H1 (cell line): ENCODE measurements at regions not wholly inside any gene's neighbourhood (a gene's known extent, or its start where the extent isn't known, plus 50 kb on each side); places are given as distances from the start of the nearest gene placed in this dataset.

Experiments used
- CTCF ChIA-PET: fragments of 300-600 bp; sonication (Branson Sonifier 250); formaldehyde crosslinking; loops from one replicate; lab custom pipeline; 2021; ENCODE audit not compliant: partially characterized antibody; lab: Charles Lee
- POLR2A ChIA-PET: fragments of 300-600 bp; sonication (Branson Sonifier 250); formaldehyde crosslinking; loops from one replicate; lab custom pipeline; 2021; ENCODE audit warnings: inconsistent platforms; ENCODE audit not compliant: partially characterized antibody; lab: Charles Lee
- DNase-seq, 2 experiments: peaks; one replicate each; pipeline versions ENCODE4 v3.0.0 to v3.0.0-alpha.2; 2010 to 2022; ENCODE audit warnings: low spot score in 2 of 2, low read depth in 1 of 2, mixed read lengths in 1 of 2
- FAIRE-seq: peaks from 2 replicates; lab custom pipeline; 2011; peaks lifted over from hg19 to GRCh38; lab: Jason Lieb, UNC
- H2AFZ ChIP-seq: 2 replicates; pipeline ENCODE4 v1.8.1; 2012; ENCODE audit warnings: low read length, inconsistent platforms
- H2AK5ac ChIP-seq: 2 replicates; pipeline ENCODE4 v1.6.1; 2013; ENCODE audit warnings: low read depth, low read length
- H2BK120ac ChIP-seq: replicated peaks from 2 replicates; pipeline ENCODE3; 2013; ENCODE audit warnings: low read depth, low read length, inconsistent platforms
- H2BK12ac ChIP-seq: 2 replicates; pipeline ENCODE4 v1.6.1; 2013; ENCODE audit warnings: low read depth, low read length
- H2BK15ac ChIP-seq: 2 replicates; pipeline ENCODE4 v1.6.1; 2013; ENCODE audit warnings: low read length
- H2BK20ac ChIP-seq: 2 replicates; pipeline ENCODE4 v1.6.1; 2013; ENCODE audit warnings: low read length
- H2BK5ac ChIP-seq: 2 replicates; pipeline ENCODE4 v1.6.1; 2013; ENCODE audit warnings: low read depth, low read length
- H3K14ac ChIP-seq: 2 replicates; pipeline ENCODE4 v1.6.1; 2013; ENCODE audit warnings: inconsistent platforms; ENCODE audit not compliant: insufficient read length
- H3K18ac ChIP-seq: 2 replicates; pipeline ENCODE4 v1.6.1; 2013; ENCODE audit warnings: low read length; ENCODE audit errors: extremely low read depth
- H3K23ac ChIP-seq: 2 replicates; pipeline ENCODE4 v1.6.1; 2013; ENCODE audit warnings: inconsistent platforms; ENCODE audit not compliant: insufficient read length
- H3K23me2 ChIP-seq: 2 replicates; pipeline ENCODE4 v1.6.1; 2013; ENCODE audit warnings: low read depth, low read length
- H3K27ac ChIP-seq: 2 replicates; pipeline ENCODE4 v1.6.1; 2011; ENCODE audit warnings: low read depth, low read length, inconsistent platforms
- H3K27me3 ChIP-seq, 4 experiments: replicated peaks in 1 of 4; 1 replicate in 1 of 4; 2 replicates in 3 of 4; pipeline versions ENCODE4 v1.6.1 to v1.8.1; 2011 to 2013; ENCODE audit warnings: low read length in 3 of 4, mild to moderate bottlenecking in 3 of 4, inconsistent platforms in 2 of 4, mixed read lengths in 2 of 4, moderate library complexity in 1 of 4; ENCODE audit not compliant: control insufficient read depth in 3 of 4, insufficient read depth in 3 of 4; ENCODE audit errors: extremely low read depth in 1 of 4
- H3K36me3 ChIP-seq, 4 experiments: 2 replicates each; pipeline versions ENCODE4 v1.6.1 to v1.8.1; 2011 to 2013; ENCODE audit warnings: mild to moderate bottlenecking in 4 of 4, low read length in 3 of 4, moderate library complexity in 2 of 4, control low read depth in 1 of 4, inconsistent platforms in 1 of 4; ENCODE audit not compliant: insufficient read depth in 4 of 4, control insufficient read depth in 2 of 4
- H3K4ac ChIP-seq: replicated peaks from 2 replicates; pipeline ENCODE3; 2013; ENCODE audit warnings: low read length, low read depth, mixed read lengths, inconsistent platforms; ENCODE audit not compliant: insufficient read length
- H3K4me1 ChIP-seq, 4 experiments: replicated peaks in 1 of 4; 1 replicate in 1 of 4; 2 replicates in 3 of 4; pipeline versions ENCODE4 v1.6.1 to v1.8.1; 2011 to 2013; ENCODE audit warnings: low read length in 3 of 4, inconsistent platforms in 2 of 4, mixed read lengths in 1 of 4; ENCODE audit not compliant: insufficient read depth in 4 of 4, control insufficient read depth in 3 of 4
- H3K4me2 ChIP-seq, 2 experiments: 2 replicates each; pipeline versions ENCODE4 v1.6.1 to v1.8.1; 2011 to 2013; ENCODE audit warnings: low read depth in 2 of 2, low read length in 2 of 2, control low read depth in 1 of 2, inconsistent platforms in 1 of 2, mild to moderate bottlenecking in 1 of 2; ENCODE audit not compliant: insufficient read depth in 1 of 2
- H3K4me3 ChIP-seq, 4 experiments: fragments of 200-600, 300-600 bp in 1 of 4; sonication (generic), shearing (Covaris generic), sonication (Bioruptor Twin) in 1 of 4; 2 replicates each; pipeline versions ENCODE4 v1.5.1 to v1.8.1; 2011 to 2016; ENCODE audit warnings: low read length in 4 of 4, low read depth in 3 of 4, control low read depth in 2 of 4, inconsistent platforms in 2 of 4, mild to moderate bottlenecking in 2 of 4, mixed read lengths in 1 of 4, moderate library complexity in 1 of 4; ENCODE audit not compliant: insufficient read depth in 2 of 4; ENCODE audit errors: extremely low read depth in 1 of 4
- H3K56ac ChIP-seq: replicated peaks from 2 replicates; pipeline ENCODE3; 2013; ENCODE audit warnings: low read depth, mild to moderate bottlenecking, mixed read lengths, low read length, inconsistent platforms; ENCODE audit not compliant: insufficient read length
- H3K79me1 ChIP-seq: 2 replicates; pipeline ENCODE4 v1.6.1; 2013; ENCODE audit warnings: low read depth, low read length, control low read depth
- H3K79me2 ChIP-seq, 2 experiments: 2 replicates each; pipeline versions ENCODE4 v1.6.1 to v1.8.1; 2012 to 2013; ENCODE audit warnings: low read length in 2 of 2, mild to moderate bottlenecking in 2 of 2, inconsistent platforms in 1 of 2; ENCODE audit not compliant: insufficient read depth in 2 of 2, control insufficient read depth in 1 of 2
- H3K9ac ChIP-seq, 4 experiments: replicated peaks in 1 of 4; 1 replicate in 1 of 4; 2 replicates in 3 of 4; pipeline versions ENCODE4 v1.6.1 to v1.8.1; 2011 to 2013; ENCODE audit warnings: low read depth in 3 of 4, low read length in 3 of 4, control low read depth in 2 of 4, mild to moderate bottlenecking in 2 of 4, moderate library complexity in 2 of 4, inconsistent platforms in 1 of 4; ENCODE audit errors: extremely low read depth in 1 of 4
- H3K9me3 ChIP-seq, 2 experiments: 2 replicates each; pipeline versions ENCODE4 v1.6.1 to v1.8.1; 2012 to 2013; ENCODE audit warnings: mild to moderate bottlenecking in 2 of 2, moderate library complexity in 2 of 2, control low read depth in 1 of 2, inconsistent platforms in 1 of 2, low read depth in 1 of 2, low read length in 1 of 2, mixed read lengths in 1 of 2; ENCODE audit not compliant: insufficient read depth in 2 of 2
- H4K20me1 ChIP-seq, 2 experiments: replicated peaks in 1 of 2; 2 replicates each; pipeline versions ENCODE3 to v1.8.1; 2011 to 2013; ENCODE audit warnings: inconsistent platforms in 2 of 2, low read length in 2 of 2, mild to moderate bottlenecking in 1 of 2; ENCODE audit not compliant: insufficient read depth in 2 of 2, control insufficient read depth in 1 of 2
- H4K5ac ChIP-seq: 2 replicates; pipeline ENCODE4 v1.6.1; 2013; ENCODE audit warnings: low read length, low read depth, mixed read lengths, inconsistent platforms; ENCODE audit not compliant: insufficient read length
- H4K8ac ChIP-seq: 2 replicates; pipeline ENCODE4 v1.8.0; 2013; ENCODE audit warnings: mild to moderate bottlenecking, moderate library complexity, low read length, inconsistent platforms; ENCODE audit not compliant: insufficient read depth; ENCODE audit errors: extremely low read depth
- H4K91ac ChIP-seq: replicated peaks from 2 replicates; pipeline ENCODE3; 2013; ENCODE audit warnings: low read length, mixed read lengths, inconsistent platforms; ENCODE audit not compliant: insufficient read length
- ASH2L ChIP-seq: fragments of 200-600, 300-600 bp; sonication (generic); IDR thresholded peaks from one replicate; pipeline ENCODE4 v1.7.1; 2017; ENCODE audit warnings: low read length
- BACH1 ChIP-seq: IDR thresholded peaks from 2 replicates; pipeline ENCODE4 v1.6.1; 2012; ENCODE audit warnings: low read length, improper control_type of control experiment
- BCL11A ChIP-seq, 2 experiments: IDR thresholded peaks; one replicate each; pipeline ENCODE4 v1.6.1; 2011; ENCODE audit warnings: low read depth in 2 of 2, low read length in 2 of 2, mild to moderate bottlenecking in 2 of 2
- CHD2 ChIP-seq: IDR thresholded peaks from 2 replicates; pipeline ENCODE4 v1.6.1; 2012; ENCODE audit warnings: low read length, improper control_type of control experiment
- FOSL1 ChIP-seq: IDR thresholded peaks from 2 replicates; pipeline ENCODE4 v1.6.1; 2011; ENCODE audit warnings: mild to moderate bottlenecking, low read depth, low read length, moderate library complexity; ENCODE audit not compliant: insufficient read depth
- KDM5A ChIP-seq: fragments of 200-600 bp; IDR thresholded peaks from 2 replicates; pipeline ENCODE4 v1.7.1; 2012; ENCODE audit warnings: mild to moderate bottlenecking, low read length, inconsistent platforms, mixed read lengths
- MAFK ChIP-seq: IDR thresholded peaks from 2 replicates; pipeline ENCODE4 v1.6.1; 2012; ENCODE audit warnings: low read depth, mild to moderate bottlenecking, improper control_type of control experiment, low read length
- NANOG ChIP-seq: IDR thresholded peaks from 2 replicates; pipeline ENCODE4 v1.6.1; 2011; ENCODE audit warnings: low read length, low read depth, mild to moderate bottlenecking, inconsistent platforms; ENCODE audit not compliant: insufficient read depth, poor library complexity, severe bottlenecking
- RAD21 ChIP-seq, 2 experiments: IDR thresholded peaks in 1 of 2; conservative IDR thresholded peaks in 1 of 2; 2 replicates each; pipeline ENCODE4 v1.6.1; 2011; ENCODE audit warnings: low read depth in 2 of 2, low read length in 2 of 2, improper control_type of control experiment in 1 of 2, inconsistent platforms in 1 of 2, mild to moderate bottlenecking in 1 of 2, moderate library complexity in 1 of 2
- SIX5 ChIP-seq: IDR thresholded peaks from 2 replicates; pipeline ENCODE4 v1.6.1; 2011; ENCODE audit warnings: mild to moderate bottlenecking, low read depth, low read length
- YY1 ChIP-seq: IDR thresholded peaks from 2 replicates; pipeline ENCODE4 v1.6.1; 2011; ENCODE audit warnings: low read depth, mild to moderate bottlenecking, low read length
- WGBS, 2 experiments: shearing (Covaris generic) in 1 of 2; methylation state at CpG; one replicate each; pipeline versions ENCODE4 v1.1.6 to v1.1.7; 2013 to 2015; ENCODE audit warnings: low lambda C conversion rate in 2 of 2, mixed read lengths in 2 of 2, inconsistent platforms in 1 of 2, low coverage in 1 of 2, missing lambda C conversion rate in 1 of 2; ENCODE audit not compliant: insufficient replicate concordance in 2 of 2, insufficient coverage in 1 of 2, insufficient read length in 1 of 2; ENCODE audit errors: extremely low coverage in 1 of 2, missing lambda C conversion rate in 1 of 2; 5-methylcytosine and 5-hydroxymethylcytosine counted together
- TF ChIP-seq, protein P1 (sequence below): IDR thresholded peaks from 2 replicates; pipeline ENCODE4 v1.6.1; 2012; ENCODE audit warnings: inconsistent platforms
- TF ChIP-seq, protein P2 (sequence below): IDR thresholded peaks from 2 replicates; pipeline ENCODE4 v1.6.1; 2012; ENCODE audit warnings: inconsistent platforms

DNA sequence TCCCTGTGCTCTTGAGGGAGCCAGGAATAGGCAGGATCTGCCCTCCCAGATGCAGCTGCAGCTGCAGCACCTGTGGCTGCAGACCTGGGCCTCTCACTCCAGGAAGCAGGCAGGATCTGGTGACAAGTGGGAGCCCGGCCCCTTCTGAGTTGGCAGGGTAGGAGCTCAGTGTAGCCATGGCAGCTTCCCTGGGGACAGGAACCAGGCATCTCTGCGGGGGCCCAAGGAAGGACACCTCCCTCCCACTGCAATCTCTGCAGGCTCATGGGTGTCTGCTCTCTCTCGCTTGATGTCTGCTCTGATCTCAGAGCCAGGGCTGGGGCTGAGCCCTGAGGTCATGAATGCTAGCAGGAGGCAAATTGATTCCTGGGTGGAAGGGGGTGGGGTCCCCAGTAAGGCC lies 592.5 kb upstream of the CA10 start:
- H3K4ac ChIP-seq: no peak overlapping the region
- no peak overlapping the region for H3K4me2 ChIP-seq
- 87% methylated on average over 3 of the region's 3 CpGs; no CpG with 5 or more reads in 1 of the 2 experiments for WGBS, 2 experiments
- H2AFZ ChIP-seq: peak overlapping the region; percentile 79
- H3K14ac ChIP-seq: no peak overlapping the region
- no peak overlapping the region for H3K23ac ChIP-seq
- ChIA-PET CTCF (no interaction called here), POLR2A (no interaction called here)
- H3K79me1 ChIP-seq: no peaks in the 10 kb centered on the region
- H3K36me3 ChIP-seq: no peaks in the 10 kb centered on the region
- H2BK15ac ChIP-seq: no peak overlapping the region
- no peak overlapping the region for H4K5ac ChIP-seq
- H2BK12ac ChIP-seq: no peak overlapping the region
- H3K9ac ChIP-seq: no peak overlapping the region
- no peak overlapping the region for H2BK20ac ChIP-seq
- H3K27me3 ChIP-seq: no peaks in the 10 kb centered on the region
- H2AK5ac ChIP-seq: no peak overlapping the region
- FAIRE-seq (no peak), DNase-seq (no peak)
- H3K4me3 ChIP-seq: no peak overlapping the region
- no peaks in the 10 kb centered on the region for H4K20me1 ChIP-seq
- H2BK5ac ChIP-seq: no peak overlapping the region
- H3K23me2 ChIP-seq: no peaks in the 10 kb centered on the region
- H3K56ac ChIP-seq: no peak overlapping the region
- H3K18ac ChIP-seq: no peak overlapping the region
- TF ChIP-seq FOSL1: no peak
- TF ChIP-seq BCL11A (IDR thresholded peaks at IDR 0.05; ENCODE audit: low read depth in 2 of 2, low read length in 2 of 2): no peak
- TF ChIP-seq RAD21 (IDR thresholded peaks at IDR 0.05 in 1 of 2, conservative IDR thresholded peaks at IDR 0.05 in 1 of 2; ENCODE audit: low read depth in 2 of 2, low read length in 2 of 2): no peak
- no peak for TF ChIP-seq ASH2L
- TF ChIP-seq BACH1: no peak
- no peak for TF ChIP-seq CHD2
- TF ChIP-seq, protein P1, sequence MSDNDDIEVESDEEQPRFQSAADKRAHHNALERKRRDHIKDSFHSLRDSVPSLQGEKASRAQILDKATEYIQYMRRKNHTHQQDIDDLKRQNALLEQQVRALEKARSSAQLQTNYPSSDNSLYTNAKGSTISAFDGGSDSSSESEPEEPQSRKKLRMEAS: no peak
- no peak for TF ChIP-seq NANOG
- TF ChIP-seq YY1: no peak
- no peak for TF ChIP-seq KDM5A
- TF ChIP-seq, protein P2, sequence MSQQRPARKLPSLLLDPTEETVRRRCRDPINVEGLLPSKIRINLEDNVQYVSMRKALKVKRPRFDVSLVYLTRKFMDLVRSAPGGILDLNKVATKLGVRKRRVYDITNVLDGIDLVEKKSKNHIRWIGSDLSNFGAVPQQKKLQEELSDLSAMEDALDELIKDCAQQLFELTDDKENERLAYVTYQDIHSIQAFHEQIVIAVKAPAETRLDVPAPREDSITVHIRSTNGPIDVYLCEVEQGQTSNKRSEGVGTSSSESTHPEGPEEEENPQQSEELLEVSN: no peak
- no peak for TF ChIP-seq MAFK
- TF ChIP-seq SIX5: no peak
- H2BK120ac ChIP-seq: no peak overlapping the region
- H3K79me2 ChIP-seq: no peaks in the 10 kb centered on the region
- H3K9me3 ChIP-seq: no peaks in the 10 kb centered on the region
- H4K91ac ChIP-seq: no peak overlapping the region
- H3K4me1 ChIP-seq: peaks cover 0 to 5% (median 0%) of the 10 kb centered on the region in 4 experiments; a peak in 2 of 7 replicates
- no peak overlapping the region for H4K8ac ChIP-seq
- H3K27ac ChIP-seq: no peak overlapping the region
